Smooth muscle cell (in vitro differentiated cells): ENCODE measurements at regions not wholly inside any gene's neighbourhood (a gene's known extent, or its start where the extent isn't known, plus 50 kb on each side); places are given as distances from the start of the nearest gene placed in this dataset.

Experiments used
- DNase-seq: peaks from one replicate; lab custom pipeline; 2025; ENCODE audit not compliant: unreplicated experiment; lab: John Stamatoyannopoulos, UW
- H2AFZ ChIP-seq: fragments of 200-600 bp; sonication (generic); 2 replicates; pipeline ENCODE4 v1.6.0; 2016; ENCODE audit warnings: antibody characterized with exemption, low read depth, mild to moderate bottlenecking
- H3F3A ChIP-seq: fragments of 200-600 bp; sonication (generic); 2 replicates; pipeline ENCODE4 v1.6.0; 2017; ENCODE audit warnings: antibody characterized with exemption, low read depth
- H3K27ac ChIP-seq: fragments of 200-600 bp; sonication (generic); 2 replicates; pipeline ENCODE4 v1.5.1; 2016; ENCODE audit warnings: low read depth, mild to moderate bottlenecking
- H3K27me3 ChIP-seq: fragments of 200-600 bp; sonication (generic); 2 replicates; pipeline ENCODE4 v1.6.1; 2016; ENCODE audit warnings: low read depth, mild to moderate bottlenecking
- H3K36me3 ChIP-seq: fragments of 200-600 bp; sonication (generic); 2 replicates; pipeline ENCODE4 v1.5.1; 2016; ENCODE audit warnings: low read depth
- H3K4me1 ChIP-seq: fragments of 200-600 bp; sonication (generic); 2 replicates; pipeline ENCODE4 v1.5.1; 2016; ENCODE audit warnings: low read depth
- H3K4me2 ChIP-seq: fragments of 200-600 bp; sonication (generic); 2 replicates; pipeline ENCODE4 v1.6.0; 2016; ENCODE audit warnings: mild to moderate bottlenecking
- H3K4me3 ChIP-seq: fragments of 200-600 bp; sonication (generic); 2 replicates; pipeline ENCODE4 v1.5.1; 2016; ENCODE audit warnings: mild to moderate bottlenecking
- H3K79me2 ChIP-seq: fragments of 200-600 bp; sonication (generic); 2 replicates; pipeline ENCODE4 v1.6.0; 2016; ENCODE audit warnings: low read depth, mild to moderate bottlenecking
- H3K9ac ChIP-seq: fragments of 200-600 bp; sonication (generic); 2 replicates; pipeline ENCODE4 v1.6.0; 2016; ENCODE audit warnings: low read depth
- H3K9me3 ChIP-seq: fragments of 200-600 bp; sonication (generic); replicated peaks from 2 replicates; pipeline ENCODE4 v1.5.1; 2016; ENCODE audit warnings: low read depth
- H4K20me1 ChIP-seq: fragments of 200-600 bp; sonication (generic); 2 replicates; pipeline ENCODE4 v1.6.0; 2016; ENCODE audit warnings: low read depth
- WGBS: methylation state at CpG from one replicate; pipeline ENCODE4 v1.1.7; 2016; ENCODE audit warnings: low lambda C conversion rate; 5-methylcytosine and 5-hydroxymethylcytosine counted together
- TF ChIP-seq, protein P1 (sequence below): fragments of 200-600 bp; sonication (generic); IDR thresholded peaks from 2 replicates; pipeline ENCODE4 v1.5.1; 2017; ENCODE audit warnings: borderline replicate concordance, mild to moderate bottlenecking, antibody characterized with exemption; ENCODE audit not compliant: insufficient read depth, poor library complexity, severe bottlenecking

DNA sequence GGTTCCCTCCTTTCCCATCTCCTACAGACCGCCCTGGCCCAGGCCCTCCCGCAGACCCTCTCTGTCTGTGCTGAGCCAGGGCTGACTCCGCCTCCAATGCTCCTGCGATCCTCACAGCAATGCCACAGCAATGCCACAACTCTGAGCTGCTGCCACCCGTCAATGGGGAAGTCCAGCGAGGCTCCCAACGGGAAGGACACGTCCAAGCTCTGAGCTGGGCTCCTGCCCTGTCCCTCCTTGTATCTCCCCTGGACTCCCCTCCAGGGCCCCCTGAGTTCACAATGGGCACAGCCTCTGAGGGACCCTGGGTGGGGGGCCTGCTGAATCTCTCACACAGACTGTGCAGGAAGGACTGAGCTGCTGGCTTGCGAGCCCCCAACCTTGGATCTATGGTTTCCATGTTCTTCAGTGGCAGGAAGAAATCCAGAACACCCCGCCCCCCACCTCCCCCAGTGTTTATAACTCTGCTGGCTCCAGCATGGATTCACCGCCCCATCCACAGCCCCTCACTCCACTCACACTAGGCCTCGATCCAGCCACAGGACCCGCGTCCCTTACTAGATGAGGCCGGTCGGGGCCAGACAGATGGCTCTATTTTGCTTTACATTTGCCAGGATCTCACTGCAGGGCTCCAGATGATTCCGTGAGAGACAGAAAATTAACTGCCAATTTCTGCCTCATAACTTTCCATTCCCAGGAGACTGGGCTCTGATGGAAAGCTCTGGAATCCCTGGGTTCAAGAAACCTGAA is 338.0 kb downstream of the MATN1 start:
- TF ChIP-seq, protein P1, sequence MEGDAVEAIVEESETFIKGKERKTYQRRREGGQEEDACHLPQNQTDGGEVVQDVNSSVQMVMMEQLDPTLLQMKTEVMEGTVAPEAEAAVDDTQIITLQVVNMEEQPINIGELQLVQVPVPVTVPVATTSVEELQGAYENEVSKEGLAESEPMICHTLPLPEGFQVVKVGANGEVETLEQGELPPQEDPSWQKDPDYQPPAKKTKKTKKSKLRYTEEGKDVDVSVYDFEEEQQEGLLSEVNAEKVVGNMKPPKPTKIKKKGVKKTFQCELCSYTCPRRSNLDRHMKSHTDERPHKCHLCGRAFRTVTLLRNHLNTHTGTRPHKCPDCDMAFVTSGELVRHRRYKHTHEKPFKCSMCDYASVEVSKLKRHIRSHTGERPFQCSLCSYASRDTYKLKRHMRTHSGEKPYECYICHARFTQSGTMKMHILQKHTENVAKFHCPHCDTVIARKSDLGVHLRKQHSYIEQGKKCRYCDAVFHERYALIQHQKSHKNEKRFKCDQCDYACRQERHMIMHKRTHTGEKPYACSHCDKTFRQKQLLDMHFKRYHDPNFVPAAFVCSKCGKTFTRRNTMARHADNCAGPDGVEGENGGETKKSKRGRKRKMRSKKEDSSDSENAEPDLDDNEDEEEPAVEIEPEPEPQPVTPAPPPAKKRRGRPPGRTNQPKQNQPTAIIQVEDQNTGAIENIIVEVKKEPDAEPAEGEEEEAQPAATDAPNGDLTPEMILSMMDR = no peak
- no peaks in the 10 kb centered on the region for H3K27me3 ChIP-seq
- no peaks in the 10 kb centered on the region for H4K20me1 ChIP-seq
- no peak for DNase-seq
- H3K4me2 ChIP-seq = no peak overlapping the region
- H3K9me3 ChIP-seq = no peaks in the 10 kb centered on the region
- no peaks in the 10 kb centered on the region for H3F3A ChIP-seq
- WGBS = 80% methylated on average over 17 of the region's 17 CpGs
- peaks cover 6% of the 10 kb centered on the region for H3K4me1 ChIP-seq
- H3K9ac ChIP-seq = no peak overlapping the region
- H3K79me2 ChIP-seq = no peaks in the 10 kb centered on the region
- no peak overlapping the region for H3K27ac ChIP-seq
- no peak overlapping the region for H3K4me3 ChIP-seq
- H2AFZ ChIP-seq = no peak overlapping the region
- no peaks in the 10 kb centered on the region for H3K36me3 ChIP-seq

DNA sequence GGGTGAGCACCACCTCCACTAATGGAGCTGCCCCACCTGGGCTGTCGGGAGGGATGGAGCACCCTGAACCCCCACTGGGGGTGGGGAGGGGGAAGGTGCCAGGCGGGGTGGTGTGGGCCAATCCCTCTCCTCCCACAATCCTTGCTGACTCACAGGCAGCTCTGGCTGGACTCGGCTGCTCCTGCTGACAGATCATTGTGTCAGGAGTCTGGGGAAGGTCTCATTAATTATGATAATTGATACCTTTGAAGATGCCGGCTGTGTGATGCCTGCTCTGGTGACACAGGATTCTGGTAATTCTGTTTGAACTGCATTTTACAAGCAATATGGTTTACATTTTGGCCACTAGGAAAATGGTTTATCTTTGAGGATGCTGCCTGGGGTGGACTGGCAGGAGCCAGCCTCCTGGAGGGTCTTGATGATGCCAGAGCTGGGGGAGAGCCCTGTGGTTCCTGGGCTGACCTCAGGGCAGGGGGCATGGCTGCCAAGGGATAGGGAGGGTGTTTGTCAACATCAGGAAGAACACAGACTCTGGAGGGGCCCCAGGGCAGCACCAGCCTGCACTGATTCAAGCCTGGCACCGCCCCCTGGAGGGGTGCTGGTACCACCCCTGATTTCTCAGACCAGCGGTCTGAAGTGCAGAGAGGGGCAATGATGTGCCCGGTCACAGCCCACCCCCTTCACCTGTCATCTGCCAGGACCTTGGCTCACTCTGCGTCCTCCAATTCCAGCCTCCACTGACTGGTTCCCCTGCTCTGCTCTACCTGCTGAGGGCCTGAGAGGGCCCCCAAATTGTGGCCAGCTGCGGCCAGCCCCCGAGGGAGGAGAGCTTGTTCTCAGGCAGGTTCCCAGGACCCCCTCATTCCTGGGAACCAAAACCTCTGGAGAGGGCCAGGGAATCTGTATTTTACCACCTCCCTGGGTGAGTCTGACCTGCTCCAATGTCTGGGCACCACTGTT is 338.8 kb downstream of the MATN1 start:
- 68% methylated on average over 10 of the region's 10 CpGs for WGBS
- H3K79me2 ChIP-seq = no peaks in the 10 kb centered on the region
- H3K4me1 ChIP-seq = peaks cover 13% of the 10 kb centered on the region
- no peak overlapping the region for H2AFZ ChIP-seq
- H3K36me3 ChIP-seq = no peaks in the 10 kb centered on the region
- TF ChIP-seq, protein P1 = no peak
- H3K27ac ChIP-seq = no peak overlapping the region
- no peak for DNase-seq
- no peak overlapping the region for H3K9ac ChIP-seq
- H3F3A ChIP-seq = no peaks in the 10 kb centered on the region
- no peak overlapping the region for H3K4me3 ChIP-seq
- no peaks in the 10 kb centered on the region for H3K9me3 ChIP-seq
- no peaks in the 10 kb centered on the region for H4K20me1 ChIP-seq
- no peaks in the 10 kb centered on the region for H3K27me3 ChIP-seq
- peak overlapping the region; percentile 24 for H3K4me2 ChIP-seq

DNA sequence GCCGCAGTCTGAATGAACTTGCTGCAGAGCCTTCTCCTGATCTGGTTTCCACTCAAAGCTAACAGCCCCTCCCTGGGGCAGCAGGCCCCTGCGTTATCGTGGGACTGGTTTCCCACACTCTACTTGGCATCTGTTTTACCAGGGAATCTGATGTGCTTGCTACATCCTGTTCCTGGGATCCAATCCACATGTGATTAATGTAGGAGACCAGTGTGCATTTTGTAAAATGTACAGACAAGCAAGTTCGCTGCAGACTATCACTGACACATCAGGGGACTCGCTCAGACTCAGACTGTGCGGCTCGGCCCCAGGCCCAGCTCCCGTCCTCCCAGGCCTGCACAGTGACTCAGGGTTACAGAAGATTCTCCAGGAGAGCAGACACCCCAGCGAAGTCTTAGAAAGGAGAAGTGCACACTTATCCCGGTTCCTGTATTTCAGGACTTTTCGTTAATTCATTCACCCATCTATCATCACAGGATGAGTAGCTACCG is 340.1 kb downstream of the MATN1 start:
- DNase-seq = no peak
- Histone ChIP-seq H3K27ac (peak overlapping the region; percentile 45), H3K27me3 (no peaks in the 10 kb centered on the region)

More for the DNA sequence above, 340.1 kb downstream of the MATN1 start:
- Histone ChIP-seq H3K36me3 (no peaks in the 10 kb centered on the region), H3K9ac (no peak overlapping the region), H3K9me3 (no peaks in the 10 kb centered on the region), H4K20me1 (no peaks in the 10 kb centered on the region), H3F3A (no peaks in the 10 kb centered on the region), H2AFZ (no peak overlapping the region), H3K4me3 (no peak overlapping the region), H3K4me2 (no peak overlapping the region), H3K4me1 (peaks cover 17% of the 10 kb centered on the region), H3K79me2 (no peaks in the 10 kb centered on the region)
- TF ChIP-seq, protein P1 = no peak
- WGBS = 49% methylated on average over 12 of the region's 12 CpGs
